ENCODE measurements at regions not wholly inside any gene's neighbourhood (a gene's known extent, or its start where the extent isn't known, plus 50 kb on each side); places are given as distances from the start of the nearest gene placed in this dataset.

- TF ChIP-seq CTCF (IDR thresholded peaks at IDR 0.05; ENCODE audit: insufficient read depth, low read length) (no peak), REST (IDR thresholded peaks at IDR 0.05; ENCODE audit: insufficient replicate concordance, low read depth) (no peak), POLR2AphosphoS5 (IDR thresholded peaks at IDR 0.05; ENCODE audit: low read depth) (no peak), SPI1 (IDR thresholded peaks at IDR 0.05; ENCODE audit: borderline replicate concordance, low read depth) (no peak), GABPA (IDR thresholded peaks at IDR 0.05; ENCODE audit: low read depth) (no peak)
Observed at GRCh38 chr6:86042214-86042613, 399.5 kb upstream of the SYNCRIP start.
